Mammary epithelial cell (primary cell): ENCODE measurements at regions not wholly inside any gene's neighbourhood (a gene's known extent, or its start where the extent isn't known, plus 50 kb on each side); places are given as distances from the start of the nearest gene placed in this dataset.

ENCODE experiments used
- EZH2 ChIP-seq: IDR thresholded peaks from 2 replicates; pipeline ENCODE4 v1.6.1; 2012; ENCODE audit warnings: low read length, inconsistent platforms, borderline replicate concordance
- TF ChIP-seq, protein P1 (sequence below), 2 donors: IDR thresholded peaks in 1 of 2; conservative IDR thresholded peaks in 1 of 2; 2 replicates each; pipeline ENCODE4 v1.5.1; 2011 to 2012; ENCODE audit warnings: inconsistent platforms in 2 of 2, low read length in 2 of 2, mild to moderate bottlenecking in 2 of 2, control low read depth in 1 of 2, low read depth in 1 of 2; ENCODE audit not compliant: insufficient read depth in 1 of 2; ENCODE audit errors: extremely low read depth in 1 of 2

DNA sequence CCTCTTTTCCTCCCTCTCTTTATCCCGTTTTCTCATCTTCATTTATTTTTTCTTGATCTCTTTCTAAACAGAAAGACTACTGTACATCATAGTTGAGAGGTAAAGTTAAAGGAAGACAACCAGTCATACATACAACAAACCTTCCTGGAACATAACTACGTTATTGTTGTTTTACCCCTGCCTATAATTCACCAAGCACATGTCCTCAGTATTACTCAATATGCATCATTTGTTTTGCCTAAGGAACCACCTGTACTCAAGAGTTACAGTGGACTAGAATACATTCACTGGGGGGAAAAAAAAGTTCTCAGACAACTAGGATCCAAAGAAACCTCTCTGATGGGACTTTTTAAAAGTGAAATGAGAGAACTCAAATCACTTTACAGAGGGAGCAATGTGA is 344.7 kb upstream of the RBMS3 start:
- TF ChIP-seq, protein P1, sequence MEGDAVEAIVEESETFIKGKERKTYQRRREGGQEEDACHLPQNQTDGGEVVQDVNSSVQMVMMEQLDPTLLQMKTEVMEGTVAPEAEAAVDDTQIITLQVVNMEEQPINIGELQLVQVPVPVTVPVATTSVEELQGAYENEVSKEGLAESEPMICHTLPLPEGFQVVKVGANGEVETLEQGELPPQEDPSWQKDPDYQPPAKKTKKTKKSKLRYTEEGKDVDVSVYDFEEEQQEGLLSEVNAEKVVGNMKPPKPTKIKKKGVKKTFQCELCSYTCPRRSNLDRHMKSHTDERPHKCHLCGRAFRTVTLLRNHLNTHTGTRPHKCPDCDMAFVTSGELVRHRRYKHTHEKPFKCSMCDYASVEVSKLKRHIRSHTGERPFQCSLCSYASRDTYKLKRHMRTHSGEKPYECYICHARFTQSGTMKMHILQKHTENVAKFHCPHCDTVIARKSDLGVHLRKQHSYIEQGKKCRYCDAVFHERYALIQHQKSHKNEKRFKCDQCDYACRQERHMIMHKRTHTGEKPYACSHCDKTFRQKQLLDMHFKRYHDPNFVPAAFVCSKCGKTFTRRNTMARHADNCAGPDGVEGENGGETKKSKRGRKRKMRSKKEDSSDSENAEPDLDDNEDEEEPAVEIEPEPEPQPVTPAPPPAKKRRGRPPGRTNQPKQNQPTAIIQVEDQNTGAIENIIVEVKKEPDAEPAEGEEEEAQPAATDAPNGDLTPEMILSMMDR (conservative IDR thresholded peaks at IDR 0.05 in 1 of 2, IDR thresholded peaks at IDR 0.05 in 1 of 2; ENCODE audit: extremely low read depth in 1 of 2, insufficient read depth in 1 of 2, low read depth in 1 of 2, low read length in 2 of 2), result no peak
- no peak for TF ChIP-seq EZH2
